ENCODE measurements at regions not wholly inside any gene's neighbourhood (a gene's known extent, or its start where the extent isn't known, plus 50 kb on each side); places are given as distances from the start of the nearest gene placed in this dataset.

GRCh38 chr17:56676810-56677209, 83.3 kb downstream of the NOG start:
- Mint-ChIP-seq H3K27ac (no peak overlapping the region), H3K4me1 (ENCODE audit: low read depth) (peaks cover 17% of the 10 kb centered on the region), H3K36me3 (ENCODE audit: low read depth) (no peaks in the 10 kb centered on the region), H3K9me3 (no peaks in the 10 kb centered on the region), H3K4me3 (ENCODE audit: low read depth) (no peak overlapping the region), H3K27me3 (ENCODE audit: low read depth) (peaks cover 49% of the 10 kb centered on the region)
- no peak for DNase-seq (ENCODE audit: low spot score)
- intact Hi-C loops (cut with micrococcal nuclease): loop anchor here (5.0 kb wide), 1 partner anchor 40 kb away; no protein-coding TSS in a partner anchor

DNA sequence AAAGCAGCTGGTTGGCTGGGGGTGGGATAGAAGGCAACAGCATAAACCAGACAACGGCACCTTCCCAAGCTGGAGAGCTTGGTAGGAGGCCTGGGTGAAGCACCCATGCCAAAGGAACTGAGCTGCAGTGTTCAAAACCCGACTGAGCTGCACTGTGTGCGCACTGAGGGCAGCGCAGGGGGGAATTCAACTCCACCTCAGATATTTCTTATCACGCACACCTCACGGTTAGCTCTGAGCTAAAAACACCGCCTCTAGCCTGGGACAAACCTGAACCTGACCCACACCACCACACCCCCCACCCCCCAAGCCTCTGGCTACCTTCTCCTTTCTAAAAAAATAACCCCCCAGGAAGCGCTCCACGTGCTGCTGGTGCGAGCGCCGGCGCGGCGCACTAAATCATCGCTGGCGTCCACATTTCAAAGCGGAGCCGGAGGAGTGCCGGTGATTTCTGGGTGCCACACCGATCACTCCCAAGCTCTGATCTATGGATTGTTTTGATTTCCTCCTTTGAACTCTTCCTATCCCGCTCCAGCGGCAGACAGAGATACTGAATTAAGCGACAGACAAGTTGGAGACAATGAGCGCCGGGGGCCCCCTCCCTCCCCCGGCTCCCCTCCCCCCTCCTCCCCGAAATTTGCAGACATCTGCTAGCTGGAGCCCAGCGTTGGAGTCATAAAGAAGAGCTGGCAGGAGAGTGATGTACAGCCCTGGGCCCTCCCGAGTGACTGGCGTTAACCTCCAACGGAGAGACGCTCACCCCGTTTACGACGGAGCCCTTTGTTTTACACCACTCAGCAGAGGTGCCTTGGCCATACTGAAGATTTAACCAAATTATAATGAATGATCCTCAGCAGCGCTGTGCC, 85.0 kb downstream of the NOG start:
- DNase-seq (ENCODE audit: low spot score): no peak
- no peak overlapping the region for H3K4me3 Mint-ChIP-seq (ENCODE audit: low read depth)
- H3K9me3 Mint-ChIP-seq: no peaks in the 10 kb centered on the region
- intact Hi-C loops (cut with micrococcal nuclease): loop anchor here (2.0 to 5.0 kb wide), 3 partner anchors 39 to 102 kb away; partner anchors contain the start of gene NOG
- peaks cover 40% of the 10 kb centered on the region for H3K27me3 Mint-ChIP-seq (ENCODE audit: low read depth)
- no peak overlapping the region for H3K27ac Mint-ChIP-seq
- H3K36me3 Mint-ChIP-seq (ENCODE audit: low read depth): no peaks in the 10 kb centered on the region
- H3K4me1 Mint-ChIP-seq (ENCODE audit: low read depth): peaks cover 17% of the 10 kb centered on the region

DNA sequence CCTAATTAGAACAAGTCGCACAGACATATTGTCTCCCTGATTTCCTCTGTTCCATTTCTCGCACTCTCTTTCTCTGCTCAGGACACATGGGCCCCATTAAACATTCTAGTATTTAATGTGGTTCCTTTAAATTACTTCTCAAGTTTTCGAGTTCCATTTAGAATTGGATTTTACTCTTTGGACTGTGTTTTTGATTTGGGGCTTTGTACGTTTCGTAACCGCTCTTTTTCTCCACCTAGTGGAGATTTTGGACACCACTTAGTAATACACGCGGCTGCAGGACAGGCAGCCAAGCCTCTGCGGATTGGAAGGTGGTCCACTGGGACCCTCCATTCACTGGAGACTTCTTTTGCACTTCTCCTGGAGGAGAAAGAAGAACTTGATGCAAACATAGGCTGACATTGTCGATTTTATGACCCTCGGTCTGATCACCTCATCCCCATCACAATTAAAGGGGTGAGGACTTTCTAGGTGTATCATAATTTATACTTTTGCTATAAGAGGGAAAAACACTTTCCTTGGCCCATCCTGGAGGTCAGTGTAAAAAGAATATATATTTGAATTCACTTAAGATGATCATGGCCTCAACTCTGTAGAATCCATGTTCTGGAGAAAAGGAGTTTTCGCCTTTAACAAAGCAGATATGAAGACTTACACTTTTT, 85.7 kb downstream of the NOG start:
- H3K4me1 Mint-ChIP-seq (ENCODE audit: low read depth): peaks cover 17% of the 10 kb centered on the region
- H3K4me3 Mint-ChIP-seq (ENCODE audit: low read depth): no peak overlapping the region
- H3K36me3 Mint-ChIP-seq (ENCODE audit: low read depth): no peaks in the 10 kb centered on the region
- H3K27me3 Mint-ChIP-seq (ENCODE audit: low read depth): peaks cover 45% of the 10 kb centered on the region
- intact Hi-C loops (cut with micrococcal nuclease): loop anchor here (2.0 to 5.0 kb wide), 3 partner anchors 38 to 102 kb away; partner anchors contain the start of gene NOG
- H3K9me3 Mint-ChIP-seq: no peaks in the 10 kb centered on the region
- no peak for DNase-seq (ENCODE audit: low spot score)
- H3K27ac Mint-ChIP-seq: no peak overlapping the region

DNA sequence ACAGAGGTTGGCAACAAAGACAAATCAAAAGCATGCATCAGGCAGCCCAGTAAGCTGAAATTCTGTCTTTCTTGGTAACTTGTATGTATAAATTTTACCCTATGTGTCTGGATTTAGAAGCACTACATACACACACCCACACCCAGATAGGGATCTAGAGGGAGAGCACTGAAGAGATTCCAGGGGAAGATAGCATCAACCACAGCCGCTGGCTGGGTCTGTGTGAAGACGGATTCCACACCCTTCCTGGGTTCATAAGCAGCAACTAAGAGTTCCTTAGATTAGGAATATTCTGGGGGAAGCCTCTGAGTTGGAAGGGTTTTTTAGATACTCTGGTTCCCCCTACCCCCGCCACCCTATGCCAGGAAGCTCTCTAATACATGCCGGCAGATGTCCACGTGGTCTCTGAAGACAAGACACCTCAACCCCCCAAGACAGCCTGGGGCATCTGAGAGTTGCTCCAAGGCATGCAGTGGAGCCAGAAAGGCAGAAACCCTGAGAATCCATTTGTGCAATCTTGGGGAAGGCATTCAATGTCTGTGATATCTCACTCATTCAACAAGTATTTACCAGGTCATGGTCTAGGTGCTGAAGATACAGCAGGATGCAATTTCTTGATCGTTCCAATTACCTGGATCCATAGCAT, 86.4 kb downstream of the NOG start:
- intact Hi-C loops (cut with micrococcal nuclease): loop anchor here (2.0 to 5.0 kb wide), 3 partner anchors 37 to 101 kb away; partner anchors contain the start of gene NOG
- Mint-ChIP-seq H3K36me3 (ENCODE audit: low read depth) (no peaks in the 10 kb centered on the region), H3K27me3 (ENCODE audit: low read depth) (peaks cover 45% of the 10 kb centered on the region), H3K27ac (no peak overlapping the region), H3K4me3 (ENCODE audit: low read depth) (no peak overlapping the region), H3K9me3 (no peaks in the 10 kb centered on the region), H3K4me1 (ENCODE audit: low read depth) (peaks cover 17% of the 10 kb centered on the region)
- no peak for DNase-seq (ENCODE audit: low spot score)

GRCh38 chr17:56680676-56681075, 87.2 kb downstream of the NOG start:
- H3K36me3 Mint-ChIP-seq (ENCODE audit: low read depth): no peaks in the 10 kb centered on the region
- no peak overlapping the region for H3K4me3 Mint-ChIP-seq (ENCODE audit: low read depth)
- H3K27me3 Mint-ChIP-seq (ENCODE audit: low read depth): peaks cover 40% of the 10 kb centered on the region
- H3K27ac Mint-ChIP-seq: no peak overlapping the region
- no peak for DNase-seq (ENCODE audit: low spot score)
- H3K4me1 Mint-ChIP-seq (ENCODE audit: low read depth): peaks cover 17% of the 10 kb centered on the region
- no peaks in the 10 kb centered on the region for H3K9me3 Mint-ChIP-seq
- intact Hi-C loops (cut with micrococcal nuclease): no loop called here

DNA sequence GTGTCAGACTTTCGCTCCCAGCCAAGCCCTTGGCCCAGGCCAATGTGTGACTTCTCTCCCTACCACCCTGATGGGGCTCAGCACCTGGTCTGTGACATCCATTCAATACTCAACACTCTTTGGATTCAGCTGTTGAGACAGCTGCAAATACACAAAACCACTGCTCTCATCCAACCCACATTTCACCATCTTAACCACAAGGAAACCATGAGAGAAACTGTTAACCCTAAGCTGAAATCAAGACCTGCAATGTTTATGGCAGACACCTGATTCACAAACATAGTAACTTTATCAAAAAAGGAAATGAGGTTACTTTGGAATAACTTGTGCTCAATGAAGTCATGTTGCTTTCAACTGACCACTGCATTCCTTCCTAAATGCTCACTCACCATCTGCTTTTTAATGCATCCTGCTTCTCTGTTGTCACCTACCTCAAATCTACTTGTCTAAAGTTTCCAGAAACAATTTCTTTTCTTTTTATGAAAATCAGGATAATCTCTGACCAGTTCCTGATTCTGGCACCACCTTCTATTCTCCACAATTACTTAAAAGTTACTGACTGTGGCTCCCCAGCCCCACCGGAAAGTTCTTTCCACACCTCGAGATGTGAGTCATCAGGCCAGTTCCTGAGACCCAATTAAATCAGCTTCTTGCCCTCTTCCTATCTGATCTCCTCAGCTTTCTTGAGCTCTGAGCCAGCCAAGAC, 88.2 kb downstream of the NOG start:
- H3K27me3 Mint-ChIP-seq (ENCODE audit: low read depth): peaks cover 39% of the 10 kb centered on the region
- no peak overlapping the region for H3K4me3 Mint-ChIP-seq (ENCODE audit: low read depth)
- H3K36me3 Mint-ChIP-seq (ENCODE audit: low read depth): no peaks in the 10 kb centered on the region
- peak; percentile 14 for DNase-seq (ENCODE audit: low spot score)
- H3K9me3 Mint-ChIP-seq: no peaks in the 10 kb centered on the region
- H3K27ac Mint-ChIP-seq: no peak overlapping the region
- H3K4me1 Mint-ChIP-seq (ENCODE audit: low read depth): peaks cover 13% of the 10 kb centered on the region
- intact Hi-C loops (cut with micrococcal nuclease): no loop called here

GRCh38 chr17:56688151-56688550, 94.7 kb downstream of the NOG start:
- Mint-ChIP-seq H3K27ac (no peak overlapping the region), H3K27me3 (ENCODE audit: low read depth) (peaks cover 50% of the 10 kb centered on the region), H3K36me3 (ENCODE audit: low read depth) (no peaks in the 10 kb centered on the region), H3K4me3 (ENCODE audit: low read depth) (no peak overlapping the region), H3K9me3 (no peaks in the 10 kb centered on the region), H3K4me1 (ENCODE audit: low read depth) (no peaks in the 10 kb centered on the region)
- no peak for DNase-seq (ENCODE audit: low spot score)
- intact Hi-C loops (cut with micrococcal nuclease): no loop called here

DNA sequence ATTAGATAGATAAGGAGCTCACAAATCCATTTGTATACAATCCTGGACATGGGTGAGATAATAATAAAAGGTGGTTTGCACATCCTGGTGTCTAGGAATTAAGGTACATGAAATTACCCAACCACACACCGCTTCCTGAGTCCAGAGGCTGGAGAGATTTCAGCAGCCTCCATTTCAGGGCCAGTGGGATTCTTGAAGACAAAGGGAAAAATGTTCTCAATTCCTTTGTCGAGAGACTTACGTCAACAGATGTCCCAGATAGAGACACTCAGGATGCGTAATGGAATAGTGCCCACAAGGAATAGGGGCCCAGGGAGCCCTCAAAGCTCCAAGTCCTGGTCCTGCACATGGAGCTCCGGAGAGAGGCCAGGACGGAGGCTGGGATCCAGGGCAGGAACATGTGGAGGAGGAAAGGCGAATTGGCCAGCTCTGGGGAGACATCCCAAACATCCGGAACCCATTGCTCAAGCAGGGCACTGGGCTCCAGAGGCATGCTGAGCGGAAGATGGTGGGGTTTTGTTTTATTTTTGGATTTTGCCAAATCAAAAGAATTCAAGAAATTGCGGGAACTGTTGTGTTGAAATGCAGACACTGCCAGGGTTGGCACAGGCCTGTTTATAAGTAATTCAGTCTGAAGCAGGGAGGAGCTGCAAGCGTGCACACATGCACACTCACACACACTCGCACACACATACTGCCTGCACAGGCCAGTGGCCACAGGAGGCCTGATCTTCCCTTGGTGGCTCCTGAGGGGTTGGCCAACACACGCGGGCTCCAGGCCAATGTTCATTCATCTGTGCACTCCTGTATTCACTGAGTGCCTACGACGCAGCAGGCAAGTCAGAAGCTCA, 97.2 kb downstream of the NOG start:
- H3K27me3 Mint-ChIP-seq (ENCODE audit: low read depth): peaks cover 45% of the 10 kb centered on the region
- no peak for DNase-seq (ENCODE audit: low spot score)
- H3K9me3 Mint-ChIP-seq: no peaks in the 10 kb centered on the region

GRCh38 chr17:56694825-56695224, 101.3 kb downstream of the NOG start:
- H3K4me1 Mint-ChIP-seq (ENCODE audit: low read depth): no peaks in the 10 kb centered on the region
- no peak for DNase-seq (ENCODE audit: low spot score)
- H3K27ac Mint-ChIP-seq: no peak overlapping the region

More for the DNA sequence above, 97.2 kb downstream of the NOG start:
- H3K27ac Mint-ChIP-seq: no peak overlapping the region
- H3K36me3 Mint-ChIP-seq (ENCODE audit: low read depth): no peaks in the 10 kb centered on the region
- H3K4me3 Mint-ChIP-seq (ENCODE audit: low read depth): no peak overlapping the region
- no peaks in the 10 kb centered on the region for H3K4me1 Mint-ChIP-seq (ENCODE audit: low read depth)
- intact Hi-C loops (cut with micrococcal nuclease): no loop called here

DNA sequence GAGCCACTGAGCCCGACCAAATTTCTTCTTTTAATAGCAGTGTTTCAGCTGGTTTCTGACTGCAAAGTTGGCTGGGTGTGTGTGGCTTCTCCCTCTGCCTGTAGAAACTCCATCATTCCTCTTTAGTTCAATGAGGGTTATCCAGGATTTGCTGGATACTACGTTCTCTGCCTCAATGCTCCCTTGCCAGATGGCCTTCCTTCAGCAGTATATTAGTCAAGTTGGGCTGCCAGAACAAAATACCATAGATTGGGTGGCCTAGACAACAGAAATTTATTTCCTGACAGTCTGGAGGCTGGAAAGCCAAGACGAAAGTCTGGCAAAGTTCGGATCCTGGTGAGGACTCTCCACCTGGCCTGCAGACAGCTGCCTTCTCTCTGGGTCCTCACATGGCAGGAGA, 103.7 kb downstream of the NOG start:
- Mint-ChIP-seq H3K36me3 (ENCODE audit: low read depth) (no peaks in the 10 kb centered on the region), H3K27ac (no peak overlapping the region), H3K4me3 (ENCODE audit: low read depth) (no peak overlapping the region), H3K27me3 (ENCODE audit: low read depth) (peaks cover 34% of the 10 kb centered on the region), H3K9me3 (no peaks in the 10 kb centered on the region), H3K4me1 (ENCODE audit: low read depth) (no peaks in the 10 kb centered on the region)
- no peak for DNase-seq (ENCODE audit: low spot score)
- intact Hi-C loops (cut with micrococcal nuclease): no loop called here

More at GRCh38 chr17:56694825-56695224, 101.3 kb downstream of the NOG start:
- Mint-ChIP-seq H3K4me3 (ENCODE audit: low read depth) (no peak overlapping the region), H3K27me3 (ENCODE audit: low read depth) (peaks cover 31% of the 10 kb centered on the region), H3K36me3 (ENCODE audit: low read depth) (no peaks in the 10 kb centered on the region), H3K9me3 (no peaks in the 10 kb centered on the region)
- intact Hi-C loops (cut with micrococcal nuclease): no loop called here

GRCh38 chr17:56699186-56699894, 105.8 kb downstream of the NOG start:
- H3K27ac Mint-ChIP-seq: no peak overlapping the region
- no peaks in the 10 kb centered on the region for H3K4me1 Mint-ChIP-seq (ENCODE audit: low read depth)
- H3K4me3 Mint-ChIP-seq (ENCODE audit: low read depth): no peak overlapping the region
- H3K36me3 Mint-ChIP-seq (ENCODE audit: low read depth): no peaks in the 10 kb centered on the region
- DNase-seq (ENCODE audit: low spot score): no peak
- intact Hi-C loops (cut with micrococcal nuclease): no loop called here
- H3K27me3 Mint-ChIP-seq (ENCODE audit: low read depth): peaks cover 29% of the 10 kb centered on the region
- H3K9me3 Mint-ChIP-seq: no peaks in the 10 kb centered on the region
